ENCODE measurements at regions not wholly inside any gene's neighbourhood (a gene's known extent, or its start where the extent isn't known, plus 50 kb on each side); places are given as distances from the start of the nearest gene placed in this dataset.

DNA sequence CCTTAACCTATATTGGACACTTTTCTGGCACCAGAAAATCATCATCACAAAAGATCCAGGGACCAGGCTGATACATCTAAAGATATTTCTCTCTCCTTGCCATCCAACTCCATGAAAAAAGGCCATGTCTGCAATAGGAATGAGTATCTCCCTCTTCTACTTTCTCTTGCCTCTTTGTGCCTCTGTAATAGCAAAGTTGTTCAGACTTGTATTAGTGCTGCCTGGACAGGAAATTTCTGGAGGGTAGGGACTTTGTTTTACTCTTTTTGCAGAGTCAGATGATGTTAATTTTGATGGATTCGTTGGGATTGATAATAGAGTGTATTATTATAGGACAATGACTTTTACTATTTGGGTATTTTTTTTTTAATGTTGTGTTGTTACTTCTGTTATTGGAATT lies 376.3 kb downstream of the INHBA start:
- Mint-ChIP-seq H3K4me1 (no peaks in the 10 kb centered on the region), H3K9me3 (no peaks in the 10 kb centered on the region), H3K27ac (ENCODE audit: unreplicated experiment) (no peak overlapping the region), H3K27me3 (ENCODE audit: low read depth) (no peaks in the 10 kb centered on the region), H3K4me3 (no peak overlapping the region), H3K36me3 (ENCODE audit: low read depth) (no peaks in the 10 kb centered on the region)
- DNase-seq (ENCODE audit: low read depth, low spot score) = no peak
- TF ChIP-seq, protein P1, sequence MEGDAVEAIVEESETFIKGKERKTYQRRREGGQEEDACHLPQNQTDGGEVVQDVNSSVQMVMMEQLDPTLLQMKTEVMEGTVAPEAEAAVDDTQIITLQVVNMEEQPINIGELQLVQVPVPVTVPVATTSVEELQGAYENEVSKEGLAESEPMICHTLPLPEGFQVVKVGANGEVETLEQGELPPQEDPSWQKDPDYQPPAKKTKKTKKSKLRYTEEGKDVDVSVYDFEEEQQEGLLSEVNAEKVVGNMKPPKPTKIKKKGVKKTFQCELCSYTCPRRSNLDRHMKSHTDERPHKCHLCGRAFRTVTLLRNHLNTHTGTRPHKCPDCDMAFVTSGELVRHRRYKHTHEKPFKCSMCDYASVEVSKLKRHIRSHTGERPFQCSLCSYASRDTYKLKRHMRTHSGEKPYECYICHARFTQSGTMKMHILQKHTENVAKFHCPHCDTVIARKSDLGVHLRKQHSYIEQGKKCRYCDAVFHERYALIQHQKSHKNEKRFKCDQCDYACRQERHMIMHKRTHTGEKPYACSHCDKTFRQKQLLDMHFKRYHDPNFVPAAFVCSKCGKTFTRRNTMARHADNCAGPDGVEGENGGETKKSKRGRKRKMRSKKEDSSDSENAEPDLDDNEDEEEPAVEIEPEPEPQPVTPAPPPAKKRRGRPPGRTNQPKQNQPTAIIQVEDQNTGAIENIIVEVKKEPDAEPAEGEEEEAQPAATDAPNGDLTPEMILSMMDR (conservative IDR thresholded peaks at IDR 0.05) = no peak

DNA sequence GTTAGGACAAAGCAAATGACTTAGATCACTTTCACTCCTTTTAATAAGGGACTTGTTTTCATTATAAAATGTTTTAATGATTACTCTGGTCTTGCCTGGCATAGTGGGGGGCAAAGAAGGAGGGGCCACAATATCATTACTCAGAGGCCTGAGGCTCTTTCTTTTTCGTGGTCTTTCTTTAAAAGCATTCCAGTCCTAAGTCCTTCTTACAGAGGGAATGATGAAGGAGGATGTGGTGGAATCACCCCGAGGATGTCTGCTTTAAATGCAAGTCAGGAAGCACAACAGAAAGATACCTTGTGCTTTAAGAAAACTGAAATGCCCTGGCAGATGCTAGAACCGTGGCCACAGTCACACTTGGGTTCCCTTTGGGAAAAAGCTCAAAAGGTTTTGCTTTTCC lies 379.1 kb downstream of the INHBA start:
- Mint-ChIP-seq H3K36me3 (ENCODE audit: low read depth) (no peaks in the 10 kb centered on the region), H3K4me1 (no peaks in the 10 kb centered on the region), H3K4me3 (no peak overlapping the region), H3K9me3 (no peaks in the 10 kb centered on the region), H3K27me3 (ENCODE audit: low read depth) (no peaks in the 10 kb centered on the region), H3K27ac (ENCODE audit: unreplicated experiment) (no peak overlapping the region)
- TF ChIP-seq, protein P1 (conservative IDR thresholded peaks at IDR 0.05) = no peak
- DNase-seq (ENCODE audit: low read depth, low spot score) = no peak

DNA sequence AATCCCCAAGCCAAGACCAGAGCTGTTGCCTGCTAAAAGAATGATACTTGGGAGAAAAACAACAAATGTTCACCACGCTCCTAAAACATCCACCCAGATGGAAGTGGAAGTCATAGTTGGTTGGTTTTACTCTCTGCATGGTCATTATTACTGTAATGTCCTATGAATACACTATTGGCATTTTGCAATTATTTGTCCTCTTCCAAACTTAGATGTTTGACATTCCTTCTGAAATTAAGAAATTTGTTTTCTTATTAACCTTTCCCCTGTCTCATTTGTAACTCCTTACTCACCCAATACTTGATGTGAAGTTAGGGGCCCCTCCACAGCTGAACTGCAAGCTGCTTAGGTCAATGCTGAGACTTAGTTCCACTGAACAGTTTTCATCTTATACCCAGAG lies 383.3 kb downstream of the INHBA start:
- TF ChIP-seq, protein P1 (conservative IDR thresholded peaks at IDR 0.05) = no peak
- peaks cover 2% of the 10 kb centered on the region for H3K9me3 Mint-ChIP-seq
- H3K36me3 Mint-ChIP-seq (ENCODE audit: low read depth) = no peaks in the 10 kb centered on the region
- no peak overlapping the region for H3K4me3 Mint-ChIP-seq
- H3K27ac Mint-ChIP-seq (ENCODE audit: unreplicated experiment) = no peak overlapping the region
- peaks cover 2% of the 10 kb centered on the region for H3K27me3 Mint-ChIP-seq (ENCODE audit: low read depth)
- DNase-seq (ENCODE audit: low read depth, low spot score) = no peak
- H3K4me1 Mint-ChIP-seq = no peaks in the 10 kb centered on the region

DNA sequence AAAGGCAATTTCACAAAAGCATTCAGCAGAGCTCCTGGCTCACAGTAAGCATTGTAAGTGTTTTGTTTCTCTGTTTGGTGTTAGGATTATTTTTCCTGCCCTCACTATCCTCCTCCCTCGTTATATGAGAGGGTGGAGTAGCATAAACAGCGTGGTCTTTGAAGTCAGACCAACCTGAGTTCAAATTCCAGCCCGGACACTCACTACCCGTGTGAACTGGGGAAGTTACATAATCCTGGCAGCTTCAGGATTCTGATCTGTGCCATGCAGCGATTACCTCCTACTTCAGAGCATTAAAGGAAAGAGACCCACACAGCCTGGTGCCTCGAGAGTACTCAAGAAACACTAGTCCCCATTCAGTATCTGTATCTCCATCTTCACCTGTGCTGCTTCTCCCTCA lies 386.5 kb downstream of the INHBA start:
- peaks cover 2% of the 10 kb centered on the region for H3K27me3 Mint-ChIP-seq (ENCODE audit: low read depth)
- DNase-seq (ENCODE audit: low read depth, low spot score) = no peak
- H3K4me3 Mint-ChIP-seq = no peak overlapping the region
- H3K4me1 Mint-ChIP-seq = no peaks in the 10 kb centered on the region
- TF ChIP-seq, protein P1 (conservative IDR thresholded peaks at IDR 0.05) = no peak
- H3K27ac Mint-ChIP-seq (ENCODE audit: unreplicated experiment) = no peak overlapping the region
- H3K9me3 Mint-ChIP-seq = peaks cover 2% of the 10 kb centered on the region
- no peaks in the 10 kb centered on the region for H3K36me3 Mint-ChIP-seq (ENCODE audit: low read depth)

DNA sequence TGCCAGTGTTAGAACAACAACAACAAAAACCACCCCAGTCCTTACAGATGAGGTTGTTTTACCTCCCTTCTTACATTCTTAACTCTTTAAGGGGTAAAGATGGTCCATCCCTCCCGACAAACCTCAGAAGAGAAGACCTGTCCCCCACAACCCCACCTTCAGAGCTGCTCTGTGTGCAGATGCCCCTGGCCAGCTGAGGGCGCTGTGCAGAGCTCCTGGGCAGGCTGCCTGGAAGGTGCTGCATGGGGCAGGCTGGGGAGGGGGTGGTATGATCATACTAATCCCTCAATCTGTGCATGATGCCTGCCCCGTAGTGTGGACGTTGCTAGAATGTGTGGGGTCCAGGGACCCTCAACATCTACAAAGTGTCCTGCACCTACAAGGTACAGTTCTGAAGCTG lies 387.1 kb downstream of the INHBA start:
- no peak for DNase-seq (ENCODE audit: low read depth, low spot score)
- TF ChIP-seq, protein P1 (conservative IDR thresholded peaks at IDR 0.05) = no peak
- Mint-ChIP-seq H3K4me1 (no peaks in the 10 kb centered on the region), H3K4me3 (no peak overlapping the region), H3K36me3 (ENCODE audit: low read depth) (no peaks in the 10 kb centered on the region), H3K27ac (ENCODE audit: unreplicated experiment) (no peak overlapping the region), H3K9me3 (peaks cover 2% of the 10 kb centered on the region), H3K27me3 (ENCODE audit: low read depth) (peaks cover 2% of the 10 kb centered on the region)

DNA sequence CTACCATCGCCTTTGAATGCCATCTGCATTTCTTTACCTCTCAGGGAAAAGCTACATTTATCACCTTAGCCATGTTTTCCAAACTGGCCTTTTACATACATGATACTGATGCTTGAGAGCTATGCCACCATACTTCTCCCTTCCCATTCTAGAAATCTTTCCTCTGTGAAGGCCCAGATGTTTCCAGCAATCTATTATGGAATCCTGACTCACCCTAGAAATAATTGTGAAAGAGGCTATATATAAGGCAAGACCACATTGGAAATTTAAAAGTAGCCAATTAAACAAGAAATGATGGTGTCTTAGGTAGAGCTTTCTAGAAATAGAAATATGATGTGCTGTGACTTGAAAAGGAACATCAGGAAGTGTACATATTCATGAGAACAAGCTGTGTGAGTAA lies 389.7 kb downstream of the INHBA start:
- H3K4me1 Mint-ChIP-seq = no peaks in the 10 kb centered on the region
- no peaks in the 10 kb centered on the region for H3K36me3 Mint-ChIP-seq (ENCODE audit: low read depth)
- no peak for DNase-seq (ENCODE audit: low read depth, low spot score)
- no peak overlapping the region for H3K4me3 Mint-ChIP-seq
- H3K27me3 Mint-ChIP-seq (ENCODE audit: low read depth) = peaks cover 2% of the 10 kb centered on the region
- TF ChIP-seq, protein P1 (conservative IDR thresholded peaks at IDR 0.05) = no peak
- no peak overlapping the region for H3K27ac Mint-ChIP-seq (ENCODE audit: unreplicated experiment)
- H3K9me3 Mint-ChIP-seq = peaks cover 2% of the 10 kb centered on the region

All from neural crest cell (in vitro differentiated cells).